NCI-H510A treated with DMSO at 0.1 percent for 48 hours (cell line): ENCODE measurements at regions not wholly inside any gene's neighbourhood (a gene's known extent, or its start where the extent isn't known, plus 50 kb on each side); places are given as distances from the start of the nearest gene placed in this dataset.
"Not testable (repeated sequence)": the region's sequence is repeated elsewhere in the genome, so short reads cannot be mapped to it uniquely, and the experiment has no call there.

Source experiments
- DNase-seq: peaks from one replicate; lab custom pipeline; 2025; lab: John Stamatoyannopoulos, UW

- DNase-seq: no peak
Observed at GRCh38 chr16:31702796-31703195, 170.8 kb upstream of the ZNF267 start.

DNA sequence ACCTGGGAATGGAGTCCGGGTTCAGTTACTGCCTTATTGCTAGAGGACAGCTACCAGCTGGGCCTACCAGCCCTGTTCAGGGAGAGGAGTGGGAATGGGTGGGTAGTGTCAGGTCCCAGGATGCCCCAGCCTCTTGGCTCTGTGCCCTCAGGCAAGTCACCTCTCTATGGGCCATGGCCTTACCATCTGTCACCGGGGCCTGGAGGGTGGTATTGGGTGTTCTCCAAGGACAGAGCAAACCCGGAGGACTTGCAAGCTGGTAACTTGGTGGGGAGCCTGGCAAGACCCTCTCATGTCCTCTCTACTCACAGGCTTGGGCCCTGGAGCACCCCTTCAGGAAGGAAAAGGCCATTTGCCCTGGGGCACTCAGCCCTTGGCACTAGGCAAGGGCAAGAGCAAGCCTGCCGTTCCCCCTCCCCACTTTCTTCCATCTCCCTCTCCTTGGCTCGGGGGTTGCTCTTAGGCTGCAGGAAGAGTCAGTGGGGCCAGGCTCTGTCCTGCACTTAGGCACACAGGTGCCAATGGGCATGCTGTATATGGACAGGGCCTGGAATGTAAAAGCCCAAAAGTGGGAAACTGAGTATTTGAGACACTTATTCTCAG, 170.0 kb upstream of the ZNF267 start:
- no peak for DNase-seq

DNA sequence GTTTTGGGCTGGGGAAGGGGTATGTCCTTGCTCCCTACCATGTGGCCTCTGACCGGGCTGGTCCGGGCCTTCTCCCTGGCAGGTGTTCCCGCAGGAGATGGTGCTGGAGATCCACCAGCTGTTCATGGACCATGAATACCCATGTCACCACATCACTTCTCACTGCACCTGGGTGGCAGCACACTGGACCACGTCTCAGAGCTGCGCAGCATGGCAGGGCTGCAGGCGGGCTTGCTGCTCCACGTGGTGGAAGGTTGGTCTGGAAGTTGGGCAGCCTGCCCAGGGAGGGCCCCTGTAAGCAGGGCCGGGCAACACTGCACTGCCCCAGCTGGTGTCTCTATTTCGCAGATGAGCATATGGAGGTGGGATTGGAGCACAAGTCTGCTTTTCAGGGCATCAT, 169.5 kb upstream of the ZNF267 start:
- no peak for DNase-seq

DNA sequence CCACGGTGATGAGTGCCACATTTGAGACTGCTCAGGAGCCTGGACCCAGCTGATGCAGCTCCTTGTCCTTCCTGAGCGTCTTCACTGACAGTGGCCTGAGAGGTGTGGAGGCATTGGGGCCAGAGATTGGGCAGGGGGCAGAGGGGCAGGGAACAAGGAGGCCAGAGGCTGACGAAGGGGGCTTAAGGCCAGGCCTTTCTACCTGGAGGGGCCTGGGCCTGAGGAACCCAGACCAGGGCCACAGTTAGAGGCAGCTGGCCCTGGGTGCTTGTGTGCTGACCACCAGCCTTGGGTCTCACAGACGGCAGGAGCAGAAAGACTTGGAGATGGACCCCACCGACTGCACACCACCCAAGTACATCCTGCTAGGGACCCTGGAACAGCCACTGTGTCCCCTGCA, 168.2 kb upstream of the ZNF267 start:
- no peak for DNase-seq

GRCh38 chr16:31706318-31706717, 167.3 kb upstream of the ZNF267 start:
- no peak for DNase-seq

GRCh38 chr16:31706925-31707324, 166.7 kb upstream of the ZNF267 start:
- no peak for DNase-seq

DNA sequence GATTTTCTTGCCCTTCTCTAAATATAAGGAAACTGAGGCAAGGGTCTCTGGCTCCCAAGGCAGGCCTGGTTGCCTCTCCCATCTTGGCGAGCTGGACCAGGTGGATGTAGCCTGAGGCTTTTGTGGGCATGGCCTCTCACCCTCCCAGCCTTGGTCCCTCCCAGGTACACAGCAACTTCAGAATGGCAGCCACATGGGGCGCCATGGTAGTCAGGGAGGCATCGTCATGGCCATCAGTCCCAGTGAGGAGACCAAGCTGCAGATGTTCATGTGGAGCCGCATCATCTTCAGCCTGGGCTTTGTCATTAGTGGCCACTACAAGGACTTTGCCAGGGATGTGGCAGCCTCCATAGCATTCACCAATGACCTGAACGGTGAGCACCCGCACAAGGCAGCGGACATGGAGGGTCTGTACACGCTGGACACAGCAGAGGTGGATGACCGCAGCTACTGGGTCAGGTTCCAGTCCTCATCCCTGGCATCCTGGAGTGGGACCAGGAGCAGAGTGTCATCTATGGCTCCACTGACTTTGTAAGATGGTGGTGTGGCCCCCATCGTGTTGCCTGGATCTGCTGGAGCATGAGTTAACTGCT, 165.8 kb upstream of the ZNF267 start:
- DNase-seq: no peak

DNA sequence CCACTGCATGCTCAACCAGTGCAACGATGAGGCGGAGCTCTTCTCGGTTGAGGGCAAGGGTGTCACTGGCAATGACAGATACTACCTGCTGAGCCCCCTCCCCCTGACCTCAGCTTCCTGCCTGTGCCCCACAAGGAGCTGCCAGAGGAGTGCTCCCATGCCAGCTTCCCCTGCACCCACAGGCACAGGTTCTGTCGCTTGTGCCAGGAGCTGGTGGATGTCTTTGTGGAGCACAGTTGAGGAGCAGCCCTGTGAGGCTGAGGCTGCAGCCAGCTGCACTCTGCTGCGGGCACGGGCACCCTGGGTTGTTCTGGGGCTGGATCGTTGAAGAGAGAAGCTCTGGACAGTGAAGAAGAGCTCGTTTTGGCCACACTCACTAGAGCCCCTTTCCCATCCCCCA, 165.3 kb upstream of the ZNF267 start:
- DNase-seq: no peak

DNA sequence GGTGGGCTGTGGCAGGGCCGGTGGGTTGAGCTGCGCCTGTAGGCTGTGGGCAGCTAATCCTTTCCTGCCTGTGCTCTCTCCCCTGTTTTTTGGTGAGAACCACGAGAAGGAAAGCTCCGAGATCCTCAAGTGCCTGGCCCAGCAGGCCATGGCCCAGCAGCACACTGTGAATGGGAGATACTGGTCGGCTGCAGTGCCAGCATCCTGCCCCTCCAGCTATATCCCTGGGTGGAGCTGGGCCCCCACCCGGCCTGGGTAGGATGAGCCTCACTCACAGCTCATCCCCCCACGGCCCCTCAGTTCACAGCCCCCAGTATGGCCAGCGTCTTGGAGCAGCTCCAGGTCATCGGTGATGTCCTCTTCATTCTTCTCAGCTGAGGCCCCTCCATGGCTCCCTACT, 164.4 kb upstream of the ZNF267 start:
- no peak for DNase-seq

DNA sequence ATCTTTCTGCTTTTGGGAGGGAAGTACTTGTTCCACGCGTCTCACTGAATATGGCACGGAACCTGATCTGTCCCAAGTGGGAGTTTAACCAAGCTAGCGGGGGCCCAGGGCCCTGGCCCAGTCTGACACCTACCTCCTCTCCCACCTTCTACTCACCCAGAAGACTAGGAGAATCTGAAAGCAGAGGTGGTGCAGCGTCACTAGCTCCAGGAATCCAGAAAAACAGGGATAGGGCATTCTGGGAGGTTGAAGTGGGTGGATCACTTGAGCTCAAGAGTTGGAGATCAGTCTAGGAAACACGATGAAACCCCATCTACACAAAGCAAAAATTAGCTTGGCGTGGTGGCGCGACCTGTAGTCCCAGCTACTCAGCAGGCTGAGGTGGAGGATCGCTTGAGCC, 163.5 kb upstream of the ZNF267 start:
- no peak for DNase-seq

DNA sequence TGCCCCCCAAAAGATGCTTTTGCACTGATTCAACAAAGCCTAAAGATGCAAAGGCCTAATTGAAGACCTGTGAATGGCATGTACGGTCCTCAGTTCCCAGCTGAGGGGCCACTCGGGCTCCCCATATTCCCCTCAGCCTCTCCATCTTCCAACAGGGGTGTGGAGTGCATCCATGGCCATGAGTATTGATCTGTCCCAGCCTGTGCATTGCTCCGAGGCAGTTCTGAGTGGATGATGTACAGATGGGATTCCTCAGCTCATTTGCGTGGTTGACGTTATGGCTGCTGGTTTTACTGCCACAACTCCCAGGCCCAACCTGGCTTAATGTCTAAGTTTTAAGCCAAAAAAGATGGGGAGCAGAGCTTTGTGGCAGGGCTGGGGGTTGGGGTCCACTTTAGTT, 162.7 kb upstream of the ZNF267 start:
- DNase-seq: no peak

GRCh38 chr16:31711344-31711845, 162.2 kb upstream of the ZNF267 start:
- no peak for DNase-seq

DNA sequence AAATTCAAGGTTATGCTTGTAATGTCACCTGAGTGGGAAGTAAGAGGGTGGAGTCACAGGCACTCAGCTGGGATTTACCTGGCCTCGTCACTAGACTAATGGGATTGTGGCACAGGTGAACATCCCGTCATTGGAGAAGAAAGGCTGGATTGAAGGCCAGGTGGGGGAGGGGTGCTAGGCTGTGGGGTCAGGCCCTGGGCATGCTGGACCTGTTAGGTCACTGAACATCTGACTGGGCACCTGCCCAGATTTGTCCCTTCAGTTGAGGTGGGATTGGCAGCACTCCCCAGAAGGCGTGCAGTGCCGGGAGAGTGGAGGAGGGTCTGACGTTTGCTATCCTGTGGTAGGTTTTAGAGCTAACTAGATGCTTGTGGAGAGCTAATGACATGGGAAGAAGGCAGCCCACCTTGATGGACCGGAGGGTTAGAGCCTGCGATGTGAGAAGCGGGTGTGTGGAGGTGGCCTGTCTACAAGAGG, 161.5 kb upstream of the ZNF267 start:
- no peak for DNase-seq

- peak; percentile 98 for DNase-seq
Observed at GRCh38 chr16:31713071-31713944, 160.3 kb upstream of the ZNF267 start.

- DNase-seq: no peak
Observed at GRCh38 chr16:31713945-31714902, 159.4 kb upstream of the ZNF267 start.

- no peak for DNase-seq
Observed at GRCh38 chr16:31714903-31715504, 158.6 kb upstream of the ZNF267 start.

DNA sequence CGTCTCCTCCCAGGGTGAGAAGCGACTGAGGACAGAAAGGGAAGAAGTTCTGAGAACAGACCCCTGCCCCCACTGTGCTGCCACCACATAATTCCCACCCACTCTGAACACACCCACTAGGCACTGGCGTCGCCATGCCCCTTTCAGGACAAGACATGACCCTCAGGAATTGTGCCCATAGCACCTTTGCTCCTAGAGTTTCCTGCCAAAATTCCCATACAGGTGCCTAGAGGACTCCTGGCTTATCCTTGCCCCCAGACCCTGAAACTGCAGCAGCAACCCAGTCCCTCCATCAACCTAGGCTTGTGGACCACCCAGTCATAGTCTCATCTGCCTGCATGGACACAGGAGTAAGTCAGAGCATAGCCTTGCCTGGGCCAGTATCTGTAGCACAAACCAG, 157.7 kb upstream of the ZNF267 start:
- no peak for DNase-seq

GRCh38 chr16:31718998-31719397, 154.6 kb upstream of the ZNF267 start:
- no peak for DNase-seq

GRCh38 chr16:31727553-31727952, 146.1 kb upstream of the ZNF267 start:
- no peak for DNase-seq

- no peak for DNase-seq
Observed at GRCh38 chr16:31734265-31734664, 139.3 kb upstream of the ZNF267 start.

- DNase-seq: not testable (repeated sequence)
Observed at GRCh38 chr16:31745098-31745497, 128.5 kb upstream of the ZNF267 start.
